B cell (primary cell): ENCODE measurements at regions not wholly inside any gene's neighbourhood (a gene's known extent, or its start where the extent isn't known, plus 50 kb on each side); places are given as distances from the start of the nearest gene placed in this dataset.

Experiments used
- CTCF ChIP-seq: fragments of 200-600 bp; IDR thresholded peaks from one replicate; pipeline ENCODE4 v1.8.0; 2022; ENCODE audit warnings: antibody characterized with exemption, mild to moderate bottlenecking
- EZH2 ChIP-seq: IDR thresholded peaks from 2 replicates; pipeline ENCODE4 v1.6.1; 2012; ENCODE audit warnings: borderline replicate concordance, low read depth, mild to moderate bottlenecking, moderate library complexity, low read length; ENCODE audit not compliant: insufficient read depth, poor library complexity, severe bottlenecking

DNA sequence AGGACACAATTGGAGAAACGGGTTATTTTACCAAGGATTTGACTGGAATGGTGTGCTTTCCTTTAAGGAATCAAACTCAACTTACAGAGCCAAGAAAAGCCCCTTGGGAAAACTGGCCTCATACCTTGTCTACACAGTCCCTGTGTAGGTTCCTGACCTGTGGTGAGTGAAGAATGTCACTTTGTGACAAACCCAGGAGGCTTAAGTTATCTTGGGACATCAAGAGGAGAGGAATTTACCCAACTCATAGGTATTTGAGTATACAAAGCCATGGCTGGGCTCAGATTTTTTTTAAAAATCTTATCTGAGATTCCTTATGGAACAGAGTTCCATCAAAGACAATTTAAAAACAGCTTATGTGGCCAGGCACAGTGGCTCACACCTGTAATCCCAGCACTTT is 112.1 kb downstream of the EIF4E start:
- TF ChIP-seq EZH2 (no peak), CTCF (no peak)
